ENCODE measurements at regions not wholly inside any gene's neighbourhood (a gene's known extent, or its start where the extent isn't known, plus 50 kb on each side); places are given as distances from the start of the nearest gene placed in this dataset.
A peak's percentile ranks its signal among the peaks of the same experiment; 100 is the strongest.

DNA sequence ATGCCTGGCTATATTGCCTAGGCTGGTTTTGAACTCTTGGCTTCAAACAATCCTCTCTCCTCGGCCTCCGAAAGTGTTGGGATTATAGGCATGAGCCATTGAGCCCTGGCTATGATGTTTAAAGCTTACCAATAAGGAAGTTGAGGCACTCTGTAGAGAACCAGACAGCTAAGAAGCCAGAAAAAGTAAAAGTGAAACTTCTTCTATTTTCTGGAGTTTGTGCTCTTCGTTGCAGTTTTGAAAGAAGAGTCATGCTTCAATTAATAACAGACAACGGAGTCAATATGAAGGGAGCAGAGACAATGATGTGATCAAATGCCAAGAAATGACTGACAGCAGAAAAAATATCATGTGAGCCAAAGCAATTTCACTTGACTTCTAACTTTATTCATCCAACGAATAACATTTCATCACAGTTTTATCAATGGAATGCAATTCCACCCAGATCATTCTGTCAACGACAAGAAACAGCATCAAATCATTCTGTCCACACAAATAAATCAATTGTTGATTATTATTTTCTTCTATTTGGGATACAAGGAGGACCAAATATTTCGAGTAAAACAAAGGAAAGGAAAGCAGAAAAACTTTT, 175.5 kb upstream of the CELF4 start:
- no peaks in the 10 kb centered on the region for H3K4me1 ChIP-seq (ENCODE audit: control insufficient read depth, insufficient read depth, low read length)
- no peak overlapping the region for H3K4me3 ChIP-seq (ENCODE audit: low read depth, low read length)
- no peaks in the 10 kb centered on the region for H3K27me3 ChIP-seq (ENCODE audit: control insufficient read depth, insufficient read depth, low read length)
- no peaks in the 10 kb centered on the region for H3K36me3 ChIP-seq (ENCODE audit: control insufficient read depth, insufficient read depth, low read length)
- no peaks in the 10 kb centered on the region for H3K9me3 ChIP-seq (ENCODE audit: control insufficient read depth, insufficient read depth, low read length)
- no peak for DNase-seq (ENCODE audit: low read depth in 4 of 6, low spot score in 6 of 6)
- 93% methylated on average over 3 of the region's 7 CpGs for WGBS (ENCODE audit: insufficient coverage)
- H3K27ac ChIP-seq (ENCODE audit: low read depth, low read length): no peak overlapping the region

- H3K36me3 ChIP-seq (ENCODE audit: control insufficient read depth, insufficient read depth, low read length): no peaks in the 10 kb centered on the region
- H3K4me3 ChIP-seq (ENCODE audit: low read depth, low read length): no peak overlapping the region
- 87% methylated on average over 2 of the region's 4 CpGs for WGBS (ENCODE audit: insufficient coverage)
- no peaks in the 10 kb centered on the region for H3K9me3 ChIP-seq (ENCODE audit: control insufficient read depth, insufficient read depth, low read length)
- H3K27me3 ChIP-seq (ENCODE audit: control insufficient read depth, insufficient read depth, low read length): no peaks in the 10 kb centered on the region
- H3K27ac ChIP-seq (ENCODE audit: low read depth, low read length): no peak overlapping the region
- no peaks in the 10 kb centered on the region for H3K4me1 ChIP-seq (ENCODE audit: control insufficient read depth, insufficient read depth, low read length)
- no peak for DNase-seq (ENCODE audit: low read depth in 4 of 6, low spot score in 6 of 6)
These were observed 168.8 kb upstream of the CELF4 start for GRCh38 chr18:37734406-37734805.

- Histone ChIP-seq H3K27ac (ENCODE audit: low read depth, low read length) (no peak overlapping the region), H3K9me3 (ENCODE audit: control insufficient read depth, insufficient read depth, low read length) (no peaks in the 10 kb centered on the region), H3K36me3 (ENCODE audit: control insufficient read depth, insufficient read depth, low read length) (no peaks in the 10 kb centered on the region), H3K4me3 (ENCODE audit: low read depth, low read length) (no peak overlapping the region), H3K27me3 (ENCODE audit: control insufficient read depth, insufficient read depth, low read length) (no peaks in the 10 kb centered on the region), H3K4me1 (ENCODE audit: control insufficient read depth, insufficient read depth, low read length) (no peaks in the 10 kb centered on the region)
- no peak for DNase-seq (ENCODE audit: low read depth in 4 of 6, low spot score in 6 of 6)
- WGBS (ENCODE audit: insufficient coverage): 96% methylated on average over 3 of the region's 5 CpGs
These were observed 164.1 kb upstream of the CELF4 start for GRCh38 chr18:37729716-37730115.

- 76% methylated on average over 2 of the region's 4 CpGs for WGBS (ENCODE audit: insufficient coverage)
- peak in 2 of 6 donors; percentile 11 to 34 for DNase-seq (ENCODE audit: low read depth in 4 of 6, low spot score in 6 of 6)
These were observed 158.6 kb upstream of the CELF4 start for GRCh38 chr18:37724206-37724605.

DNA sequence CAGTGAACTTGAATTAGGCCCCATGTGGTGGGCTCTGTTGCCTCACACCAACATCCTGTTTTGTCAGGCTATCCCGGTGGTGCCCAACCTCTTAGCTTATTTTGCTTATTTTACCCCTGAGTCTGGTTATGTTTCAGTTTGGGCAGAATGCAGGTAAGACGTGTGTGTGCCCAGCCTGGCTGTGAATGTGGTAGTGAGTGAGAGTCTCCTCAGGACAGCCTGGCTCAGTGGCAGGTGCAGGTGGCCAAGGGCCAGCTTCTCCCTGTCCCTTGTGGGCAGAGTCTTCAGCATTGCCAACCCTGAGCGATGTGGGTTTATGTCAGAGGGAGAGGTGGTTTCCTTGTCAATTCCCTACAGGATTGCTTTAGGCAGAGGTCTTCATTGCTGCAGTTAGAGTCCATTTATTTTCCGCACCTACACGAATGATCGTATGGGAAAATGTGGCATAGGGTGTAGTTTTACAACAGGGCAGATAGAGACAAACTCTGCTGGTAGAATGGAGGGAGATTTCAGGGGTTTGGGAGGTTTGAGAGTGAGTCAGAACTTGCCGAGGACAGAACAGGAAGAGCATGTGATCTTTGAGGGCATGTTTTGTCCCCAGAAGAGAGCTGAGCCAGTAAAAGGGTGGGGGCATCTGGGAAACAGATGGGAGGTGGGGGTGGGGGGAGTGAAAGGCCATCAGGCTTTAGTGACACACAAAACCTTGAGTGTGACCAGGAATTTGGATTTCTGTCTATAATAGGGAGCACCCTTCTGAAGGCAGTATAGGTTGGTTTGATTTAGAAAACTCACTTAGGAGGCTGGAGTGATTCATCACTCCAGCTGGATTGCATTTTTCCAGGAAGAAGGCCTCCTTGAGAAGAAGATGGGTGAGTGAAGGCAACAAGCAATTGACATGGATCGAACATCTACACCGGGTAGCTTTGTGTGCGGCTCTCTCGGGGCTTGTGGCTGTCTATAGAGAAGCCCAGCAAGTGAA, 156.2 kb upstream of the CELF4 start:
- Histone ChIP-seq H3K4me1 (ENCODE audit: control insufficient read depth, insufficient read depth, low read length) (no peaks in the 10 kb centered on the region), H3K27ac (ENCODE audit: low read depth, low read length) (no peak overlapping the region), H3K27me3 (ENCODE audit: control insufficient read depth, insufficient read depth, low read length) (no peaks in the 10 kb centered on the region), H3K36me3 (ENCODE audit: control insufficient read depth, insufficient read depth, low read length) (no peaks in the 10 kb centered on the region), H3K4me3 (ENCODE audit: low read depth, low read length) (no peak overlapping the region), H3K9me3 (ENCODE audit: control insufficient read depth, insufficient read depth, low read length) (no peaks in the 10 kb centered on the region)
- 88% methylated on average over 6 of the region's 11 CpGs for WGBS (ENCODE audit: insufficient coverage)
- DNase-seq (ENCODE audit: low read depth in 4 of 6, low spot score in 6 of 6): no peak

More at GRCh38 chr18:37724206-37724605, 158.6 kb upstream of the CELF4 start:
- Histone ChIP-seq H3K27me3 (ENCODE audit: control insufficient read depth, insufficient read depth, low read length) (no peaks in the 10 kb centered on the region), H3K4me1 (ENCODE audit: control insufficient read depth, insufficient read depth, low read length) (no peaks in the 10 kb centered on the region), H3K27ac (ENCODE audit: low read depth, low read length) (no peak overlapping the region), H3K9me3 (ENCODE audit: control insufficient read depth, insufficient read depth, low read length) (no peaks in the 10 kb centered on the region), H3K4me3 (ENCODE audit: low read depth, low read length) (no peak overlapping the region), H3K36me3 (ENCODE audit: control insufficient read depth, insufficient read depth, low read length) (no peaks in the 10 kb centered on the region)

DNA sequence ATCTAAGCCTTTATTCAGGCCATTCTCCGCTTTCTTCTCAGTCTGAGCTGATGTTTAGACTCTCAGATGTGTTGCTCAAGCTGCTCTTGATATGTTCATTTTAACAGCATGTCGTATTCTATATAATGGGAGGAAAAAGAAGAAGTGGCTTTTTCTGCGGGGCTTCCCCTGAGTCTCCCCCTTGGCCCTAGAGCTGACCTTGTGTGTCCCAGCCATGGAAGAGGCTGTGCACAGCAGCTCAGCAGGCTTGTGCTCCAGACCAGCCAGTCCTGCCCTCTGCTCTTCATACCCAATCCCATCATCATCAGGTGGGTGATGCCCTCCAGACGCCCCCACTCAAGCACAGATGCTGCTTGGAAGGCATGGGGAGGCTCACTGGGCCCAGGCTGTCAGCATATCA, 155.1 kb upstream of the CELF4 start:
- H3K36me3 ChIP-seq (ENCODE audit: control insufficient read depth, insufficient read depth, low read length): no peaks in the 10 kb centered on the region
- H3K9me3 ChIP-seq (ENCODE audit: control insufficient read depth, insufficient read depth, low read length): no peaks in the 10 kb centered on the region
- no peak overlapping the region for H3K27ac ChIP-seq (ENCODE audit: low read depth, low read length)
- no peaks in the 10 kb centered on the region for H3K27me3 ChIP-seq (ENCODE audit: control insufficient read depth, insufficient read depth, low read length)
- 81% methylated on average over 2 of the region's 4 CpGs for WGBS (ENCODE audit: insufficient coverage)
- no peak for DNase-seq (ENCODE audit: low read depth in 4 of 6, low spot score in 6 of 6)
- no peaks in the 10 kb centered on the region for H3K4me1 ChIP-seq (ENCODE audit: control insufficient read depth, insufficient read depth, low read length)
- no peak overlapping the region for H3K4me3 ChIP-seq (ENCODE audit: low read depth, low read length)

- Histone ChIP-seq H3K4me3 (ENCODE audit: low read depth, low read length) (no peak overlapping the region), H3K9me3 (ENCODE audit: control insufficient read depth, insufficient read depth, low read length) (no peaks in the 10 kb centered on the region), H3K36me3 (ENCODE audit: control insufficient read depth, insufficient read depth, low read length) (no peaks in the 10 kb centered on the region), H3K27me3 (ENCODE audit: control insufficient read depth, insufficient read depth, low read length) (no peaks in the 10 kb centered on the region), H3K27ac (ENCODE audit: low read depth, low read length) (no peak overlapping the region), H3K4me1 (ENCODE audit: control insufficient read depth, insufficient read depth, low read length) (no peaks in the 10 kb centered on the region)
- WGBS (ENCODE audit: insufficient coverage): 80% methylated on average over 1 of the region's 2 CpGs
- no peak for DNase-seq (ENCODE audit: low read depth in 4 of 6, low spot score in 6 of 6)
These were observed 152.1 kb upstream of the CELF4 start for GRCh38 chr18:37717656-37718055.

DNA sequence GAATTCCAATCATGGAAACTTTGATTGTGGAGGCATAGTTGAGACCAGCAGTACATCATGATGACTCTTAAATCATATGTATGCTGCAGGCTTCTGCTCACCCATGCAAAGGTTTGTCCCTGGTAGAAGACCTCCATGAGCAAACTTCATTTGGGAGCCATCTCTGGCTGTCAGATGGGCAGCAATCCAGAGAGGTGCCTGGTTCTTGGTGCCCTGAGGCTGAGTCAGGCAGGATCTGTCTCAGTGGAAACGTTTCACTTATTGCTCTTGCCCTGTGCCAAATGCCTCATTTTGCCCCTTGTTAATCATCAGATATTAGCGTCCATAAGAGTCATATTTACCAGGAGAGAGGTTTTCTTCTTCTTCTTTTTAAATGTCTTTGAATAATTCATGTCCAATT, 151.5 kb upstream of the CELF4 start:
- Histone ChIP-seq H3K36me3 (ENCODE audit: control insufficient read depth, insufficient read depth, low read length) (no peaks in the 10 kb centered on the region), H3K4me1 (ENCODE audit: control insufficient read depth, insufficient read depth, low read length) (no peaks in the 10 kb centered on the region), H3K27me3 (ENCODE audit: control insufficient read depth, insufficient read depth, low read length) (no peaks in the 10 kb centered on the region), H3K4me3 (ENCODE audit: low read depth, low read length) (no peak overlapping the region), H3K9me3 (ENCODE audit: control insufficient read depth, insufficient read depth, low read length) (no peaks in the 10 kb centered on the region), H3K27ac (ENCODE audit: low read depth, low read length) (no peak overlapping the region)
- DNase-seq (ENCODE audit: low read depth in 4 of 6, low spot score in 6 of 6): no peak
- no CpG with 5 or more reads among the region's 2 CpGs for WGBS (ENCODE audit: insufficient coverage)

GRCh38 chr18:37716106-37716735, 150.6 kb upstream of the CELF4 start:
- Histone ChIP-seq H3K9me3 (ENCODE audit: control insufficient read depth, insufficient read depth, low read length) (no peaks in the 10 kb centered on the region), H3K4me3 (ENCODE audit: low read depth, low read length) (no peak overlapping the region), H3K27me3 (ENCODE audit: control insufficient read depth, insufficient read depth, low read length) (no peaks in the 10 kb centered on the region), H3K36me3 (ENCODE audit: control insufficient read depth, insufficient read depth, low read length) (no peaks in the 10 kb centered on the region), H3K27ac (ENCODE audit: low read depth, low read length) (no peak overlapping the region), H3K4me1 (ENCODE audit: control insufficient read depth, insufficient read depth, low read length) (no peaks in the 10 kb centered on the region)
- DNase-seq (ENCODE audit: low read depth in 4 of 6, low spot score in 6 of 6): no peak
- WGBS (ENCODE audit: insufficient coverage): 94% methylated on average over 3 of the region's 5 CpGs
